BE2C (cell line): ENCODE measurements at regions not wholly inside any gene's neighbourhood (a gene's known extent, or its start where the extent isn't known, plus 50 kb on each side); places are given as distances from the start of the nearest gene placed in this dataset.

ENCODE experiments used
- DNase-seq: peaks from one replicate; pipeline ENCODE4 v3.0.0-alpha.2; 2020
- H3K27me3 ChIP-seq: fragments of 250-450 bp; sonication (Bioruptor Pico); 2 replicates; pipeline ENCODE4 v1.5.1; 2020; ENCODE audit warnings: mild to moderate bottlenecking
- H3K36me3 ChIP-seq: fragments of 250-450 bp; sonication (Bioruptor Pico); 2 replicates; pipeline ENCODE4 v1.5.1; 2020; ENCODE audit warnings: mild to moderate bottlenecking
- H3K4me1 ChIP-seq: fragments of 250-450 bp; sonication (Bioruptor Pico); 2 replicates; pipeline ENCODE4 v1.5.1; 2020
- H3K4me3 ChIP-seq: 2 replicates; pipeline ENCODE4 v1.5.1; 2011; ENCODE audit warnings: low read depth, low read length
- H3K9me3 ChIP-seq: fragments of 250-450 bp; sonication (Bioruptor Pico); 2 replicates; pipeline ENCODE4 v1.5.1; 2020
- TF ChIP-seq, protein P1 (sequence below): IDR thresholded peaks from 2 replicates; pipeline ENCODE4 v1.5.1; 2012; ENCODE audit warnings: mild to moderate bottlenecking, low read depth, low read length

- no peak for DNase-seq
- H3K4me1 ChIP-seq = no peaks in the 10 kb centered on the region
- TF ChIP-seq, protein P1, sequence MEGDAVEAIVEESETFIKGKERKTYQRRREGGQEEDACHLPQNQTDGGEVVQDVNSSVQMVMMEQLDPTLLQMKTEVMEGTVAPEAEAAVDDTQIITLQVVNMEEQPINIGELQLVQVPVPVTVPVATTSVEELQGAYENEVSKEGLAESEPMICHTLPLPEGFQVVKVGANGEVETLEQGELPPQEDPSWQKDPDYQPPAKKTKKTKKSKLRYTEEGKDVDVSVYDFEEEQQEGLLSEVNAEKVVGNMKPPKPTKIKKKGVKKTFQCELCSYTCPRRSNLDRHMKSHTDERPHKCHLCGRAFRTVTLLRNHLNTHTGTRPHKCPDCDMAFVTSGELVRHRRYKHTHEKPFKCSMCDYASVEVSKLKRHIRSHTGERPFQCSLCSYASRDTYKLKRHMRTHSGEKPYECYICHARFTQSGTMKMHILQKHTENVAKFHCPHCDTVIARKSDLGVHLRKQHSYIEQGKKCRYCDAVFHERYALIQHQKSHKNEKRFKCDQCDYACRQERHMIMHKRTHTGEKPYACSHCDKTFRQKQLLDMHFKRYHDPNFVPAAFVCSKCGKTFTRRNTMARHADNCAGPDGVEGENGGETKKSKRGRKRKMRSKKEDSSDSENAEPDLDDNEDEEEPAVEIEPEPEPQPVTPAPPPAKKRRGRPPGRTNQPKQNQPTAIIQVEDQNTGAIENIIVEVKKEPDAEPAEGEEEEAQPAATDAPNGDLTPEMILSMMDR = no peak
These were observed 328.4 kb upstream of the KHDRBS2 start for GRCh38 chr6:62614442-62614841.

DNA sequence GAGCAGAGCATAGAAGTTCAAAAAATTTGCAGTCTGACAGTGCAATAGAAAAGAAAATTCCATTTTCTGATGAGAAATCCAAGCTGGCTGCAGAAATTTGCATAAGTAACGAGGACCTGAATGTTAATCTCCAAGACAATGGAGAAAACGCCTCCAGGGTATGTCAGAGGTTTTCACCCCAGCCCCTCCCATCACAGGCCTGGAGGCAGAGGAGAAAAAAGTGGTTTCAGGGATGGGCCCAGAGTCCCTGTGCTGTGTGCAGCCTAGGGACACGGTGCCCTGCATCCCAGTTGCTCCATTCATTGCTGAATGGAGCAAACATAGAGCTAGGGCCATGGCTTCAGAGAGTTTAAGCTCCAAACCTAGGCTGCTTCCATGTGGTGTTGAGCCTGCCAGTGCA is 327.9 kb upstream of the KHDRBS2 start:
- Histone ChIP-seq H3K36me3 (no peaks in the 10 kb centered on the region), H3K9me3 (no peaks in the 10 kb centered on the region; the same call in 1 of the 2 replicates), H3K27me3 (no peaks in the 10 kb centered on the region), H3K4me1 (no peaks in the 10 kb centered on the region), H3K4me3 (no peak overlapping the region)
- DNase-seq = no peak
- TF ChIP-seq, protein P1 = no peak

More at GRCh38 chr6:62614442-62614841, 328.4 kb upstream of the KHDRBS2 start:
- no peaks in the 10 kb centered on the region for H3K36me3 ChIP-seq
- H3K27me3 ChIP-seq = no peaks in the 10 kb centered on the region
- no peak overlapping the region for H3K4me3 ChIP-seq
- H3K9me3 ChIP-seq = no peaks in the 10 kb centered on the region; the same call in 1 of the 2 replicates

GRCh38 chr6:62612471-62612870 is 326.4 kb upstream of the KHDRBS2 start:
- no peak for DNase-seq
- no peaks in the 10 kb centered on the region for H3K36me3 ChIP-seq
- no peaks in the 10 kb centered on the region; the same call in 1 of the 2 replicates for H3K9me3 ChIP-seq
- H3K4me3 ChIP-seq = no peak overlapping the region
- H3K4me1 ChIP-seq = no peaks in the 10 kb centered on the region
- TF ChIP-seq, protein P1 = no peak
- no peaks in the 10 kb centered on the region for H3K27me3 ChIP-seq

DNA sequence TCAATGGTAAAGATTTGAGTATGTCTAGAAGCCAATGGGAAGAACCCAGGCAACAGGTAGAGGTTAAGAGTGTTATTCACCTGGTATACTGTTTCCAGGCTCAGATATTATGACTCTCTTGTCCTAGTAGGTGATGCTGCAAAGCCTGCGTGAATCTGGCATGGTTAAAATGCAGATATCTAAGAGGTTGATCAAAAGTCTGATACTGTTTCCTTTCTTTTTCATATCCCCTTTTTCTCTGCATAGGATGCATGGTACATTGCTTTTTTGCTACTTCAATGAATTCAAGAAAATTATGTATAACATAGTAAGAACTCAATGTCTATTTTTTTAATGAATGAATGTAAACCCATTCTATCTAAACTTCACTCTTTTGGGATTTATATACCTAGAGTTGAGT is 284.3 kb upstream of the KHDRBS2 start:
- no peak for DNase-seq
- H3K4me3 ChIP-seq = no peak overlapping the region
- no peaks in the 10 kb centered on the region for H3K36me3 ChIP-seq
- TF ChIP-seq, protein P1 = no peak
- no peaks in the 10 kb centered on the region for H3K9me3 ChIP-seq
- H3K4me1 ChIP-seq = no peaks in the 10 kb centered on the region
- H3K27me3 ChIP-seq = no peaks in the 10 kb centered on the region

- no peaks in the 10 kb centered on the region for H3K9me3 ChIP-seq
- TF ChIP-seq, protein P1 = no peak
- no peaks in the 10 kb centered on the region for H3K36me3 ChIP-seq
- no peaks in the 10 kb centered on the region for H3K27me3 ChIP-seq
- H3K4me1 ChIP-seq = no peaks in the 10 kb centered on the region
- H3K4me3 ChIP-seq = no peak overlapping the region
- DNase-seq = no peak
These were observed 255.5 kb upstream of the KHDRBS2 start for GRCh38 chr6:62541502-62541901.

DNA sequence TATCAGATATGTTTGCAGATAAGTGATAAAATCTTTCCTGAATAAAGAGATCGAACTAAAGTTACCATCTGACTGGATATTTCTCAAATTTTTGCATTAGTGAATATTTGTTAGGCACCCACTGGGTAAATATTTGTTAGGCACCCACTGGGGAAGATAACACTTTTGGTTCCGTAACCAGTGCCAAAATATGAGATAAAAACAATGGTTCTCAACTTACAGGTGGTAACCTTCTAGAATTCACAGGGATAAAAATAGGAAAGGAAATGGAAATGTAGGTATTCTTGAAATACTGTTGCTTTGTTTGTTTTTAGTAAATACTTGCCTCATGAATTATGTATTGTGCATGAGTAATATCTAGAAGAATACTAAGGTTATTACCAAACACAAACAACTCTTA is 245.0 kb upstream of the KHDRBS2 start:
- H3K9me3 ChIP-seq = no peaks in the 10 kb centered on the region; the same call in 1 of the 2 replicates
- no peaks in the 10 kb centered on the region for H3K27me3 ChIP-seq
- H3K4me1 ChIP-seq = no peaks in the 10 kb centered on the region
- TF ChIP-seq, protein P1 = no peak
- no peaks in the 10 kb centered on the region for H3K36me3 ChIP-seq
- DNase-seq = no peak
- no peak overlapping the region for H3K4me3 ChIP-seq
